IPS DF 6.9 (cell line): ENCODE measurements at regions not wholly inside any gene's neighbourhood (a gene's known extent, or its start where the extent isn't known, plus 50 kb on each side); places are given as distances from the start of the nearest gene placed in this dataset.

Experiments
- DNase-seq: peaks from one replicate; pipeline ENCODE4 v3.0.0-alpha.2; 2013; ENCODE audit warnings: low read depth, low spot score
- H3K27ac ChIP-seq: one replicate; pipeline ENCODE4 v1.5.1; 2013; ENCODE audit warnings: low read length, control low read depth
- H3K27me3 ChIP-seq: 2 replicates; pipeline ENCODE4 v1.6.1; 2013; ENCODE audit warnings: mild to moderate bottlenecking, low read length; ENCODE audit not compliant: control insufficient read depth, insufficient read depth
- H3K36me3 ChIP-seq: 2 replicates; pipeline ENCODE4 v1.6.1; 2013; ENCODE audit warnings: low read length; ENCODE audit not compliant: control insufficient read depth, insufficient read depth
- H3K4me1 ChIP-seq: 2 replicates; pipeline ENCODE4 v1.6.1; 2013; ENCODE audit warnings: low read length; ENCODE audit not compliant: control insufficient read depth, insufficient read depth
- H3K4me3 ChIP-seq: 2 replicates; pipeline ENCODE4 v1.5.1; 2013; ENCODE audit warnings: mild to moderate bottlenecking, low read length
- H3K9me3 ChIP-seq: 2 replicates; pipeline ENCODE4 v1.6.1; 2013; ENCODE audit warnings: low read length, inconsistent platforms; ENCODE audit not compliant: control insufficient read depth, insufficient read depth
- WGBS: extraction: QIAGEN DNeasy Blood & Tissue Kit; methylation state at CpG from one replicate; pipeline ENCODE4 v1.1.7; 2013; ENCODE audit warnings: mixed read lengths, missing lambda C conversion rate; ENCODE audit not compliant: insufficient read length, insufficient coverage; 5-methylcytosine and 5-hydroxymethylcytosine counted together

DNA sequence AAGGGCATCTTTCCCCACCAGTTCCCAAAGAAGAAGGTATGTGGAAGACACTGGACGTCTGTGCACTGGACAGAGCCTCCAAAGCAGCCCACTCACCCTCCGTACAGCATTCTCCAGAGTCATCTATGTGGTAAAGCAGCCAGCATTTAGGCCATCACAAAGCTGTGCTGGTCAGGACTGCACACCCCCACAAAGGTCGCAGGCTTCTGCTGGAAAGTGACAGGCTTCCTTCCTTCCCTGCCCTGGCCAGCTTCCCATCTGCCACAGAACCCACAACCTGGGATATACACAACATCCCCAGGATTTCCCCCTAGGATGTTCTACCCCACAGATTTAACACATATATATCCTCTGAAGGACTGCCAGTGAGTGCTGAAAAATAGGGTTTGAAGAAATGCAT, 64.6 kb upstream of the GALNT15 start:
- no peak for DNase-seq

DNA sequence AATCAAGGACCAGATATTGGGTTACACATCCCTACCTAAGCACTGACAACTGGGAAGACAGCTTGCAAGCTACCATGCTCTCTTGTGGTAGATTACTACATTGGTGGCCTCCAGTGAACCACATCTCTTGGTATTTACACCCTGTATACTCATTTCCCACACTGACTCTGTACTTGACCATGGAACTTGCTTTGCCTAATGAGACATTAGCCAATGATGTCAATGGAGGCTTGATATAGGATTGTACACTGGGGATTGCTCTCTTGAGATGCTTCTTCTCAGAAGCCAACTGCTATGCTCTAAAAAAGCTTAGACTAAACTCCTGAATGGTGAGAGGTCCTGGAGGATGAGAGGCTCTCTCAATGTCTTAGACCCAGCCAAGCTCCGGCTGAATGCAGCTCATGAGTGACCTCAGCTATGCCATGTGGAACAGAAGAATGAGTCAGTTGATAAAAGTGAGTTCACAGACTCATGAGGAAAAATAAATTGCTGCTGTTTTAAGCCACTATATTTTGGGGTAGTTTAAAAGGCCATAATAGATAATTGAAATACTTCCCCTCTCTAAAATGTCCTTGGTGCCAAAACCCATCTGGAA, 61.5 kb upstream of the GALNT15 start:
- Histone ChIP-seq H3K27me3 (no peaks in the 10 kb centered on the region), H3K4me1 (no peaks in the 10 kb centered on the region), H3K9me3 (no peaks in the 10 kb centered on the region), H3K36me3 (no peaks in the 10 kb centered on the region), H3K27ac (no peak overlapping the region), H3K4me3 (no peak overlapping the region)
- WGBS, result no CpG with 5 or more reads among the region's 1 CpG
- DNase-seq, result no peak

More for the DNA sequence above, 64.6 kb upstream of the GALNT15 start:
- Histone ChIP-seq H3K4me3 (no peak overlapping the region), H3K4me1 (no peaks in the 10 kb centered on the region), H3K27me3 (no peaks in the 10 kb centered on the region), H3K36me3 (no peaks in the 10 kb centered on the region), H3K9me3 (no peaks in the 10 kb centered on the region), H3K27ac (no peak overlapping the region)
- WGBS, result no CpG with 5 or more reads among the region's 3 CpGs

GRCh38 chr3:16113704-16114103, 60.8 kb upstream of the GALNT15 start:
- no CpG with 5 or more reads among the region's 3 CpGs for WGBS
- H3K9me3 ChIP-seq, result no peaks in the 10 kb centered on the region
- no peak for DNase-seq
- no peak overlapping the region for H3K4me3 ChIP-seq
- no peak overlapping the region for H3K27ac ChIP-seq
- H3K4me1 ChIP-seq, result no peaks in the 10 kb centered on the region
- no peaks in the 10 kb centered on the region for H3K27me3 ChIP-seq
- H3K36me3 ChIP-seq, result no peaks in the 10 kb centered on the region

DNA sequence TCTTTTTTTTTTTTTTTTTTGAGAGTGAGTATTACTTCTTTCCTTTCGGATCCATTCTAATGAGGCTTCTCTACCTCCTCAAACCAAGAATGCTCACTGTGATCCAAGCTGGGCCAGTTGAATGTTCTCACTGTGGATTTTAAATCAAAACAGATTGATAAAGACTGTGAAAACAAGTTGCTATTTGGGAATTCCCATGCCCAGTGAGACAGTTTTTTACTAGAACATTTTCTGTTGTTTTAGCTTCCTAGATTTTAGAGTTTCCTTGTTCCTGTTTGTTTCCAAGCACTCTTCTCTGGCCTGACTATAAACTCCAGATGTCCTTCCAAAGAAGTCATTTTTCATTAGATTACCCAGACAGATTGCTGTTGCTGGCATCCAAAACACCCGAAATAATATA, 60.1 kb upstream of the GALNT15 start:
- no peak overlapping the region for H3K27ac ChIP-seq
- no peaks in the 10 kb centered on the region for H3K27me3 ChIP-seq
- no peaks in the 10 kb centered on the region for H3K4me1 ChIP-seq
- no CpG with 5 or more reads among the region's 2 CpGs for WGBS
- no peaks in the 10 kb centered on the region for H3K36me3 ChIP-seq
- no peak for DNase-seq
- no peaks in the 10 kb centered on the region for H3K9me3 ChIP-seq
- H3K4me3 ChIP-seq, result no peak overlapping the region

DNA sequence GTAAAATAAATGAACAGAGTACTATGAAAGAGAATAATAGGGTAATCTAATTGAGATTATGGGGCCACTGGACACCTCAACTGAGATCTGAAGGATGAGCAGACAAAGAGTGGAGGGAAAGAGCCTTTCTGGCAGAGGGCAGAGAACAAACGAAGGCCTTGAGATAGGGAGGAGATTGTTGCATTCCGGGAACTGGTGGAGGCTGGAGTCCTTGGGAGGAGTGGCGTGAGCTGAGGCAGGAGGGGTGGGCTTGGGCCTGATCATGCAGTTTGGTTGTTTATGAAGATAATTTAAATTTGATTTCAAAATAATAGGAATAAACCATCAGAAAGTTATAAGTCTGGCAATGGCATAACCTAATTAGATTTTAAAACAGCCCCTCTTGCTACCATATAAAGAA, 59.5 kb upstream of the GALNT15 start:
- WGBS, result no CpG with 5 or more reads among the region's 3 CpGs
- no peak overlapping the region for H3K27ac ChIP-seq

DNA sequence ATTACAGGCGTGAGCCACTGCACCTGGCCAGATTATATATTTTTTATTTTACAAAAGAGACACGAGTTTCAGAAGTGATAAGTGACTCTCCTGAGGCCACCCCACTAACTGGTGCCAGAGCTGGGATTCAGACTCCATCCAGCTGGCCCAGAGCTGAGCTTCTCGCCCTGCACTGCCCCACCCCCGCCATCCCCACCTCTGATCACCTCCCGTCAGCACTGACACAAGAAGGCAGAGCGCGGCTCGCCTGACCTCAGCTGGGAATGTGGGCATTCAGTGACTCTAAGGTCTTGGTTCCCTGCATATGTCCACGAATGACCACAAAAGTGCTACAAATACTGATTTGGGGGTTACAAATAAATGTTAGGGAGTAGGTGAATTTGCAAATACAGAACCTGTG, 56.1 kb upstream of the GALNT15 start:
- H3K36me3 ChIP-seq, result no peaks in the 10 kb centered on the region
- H3K27me3 ChIP-seq, result no peaks in the 10 kb centered on the region
- no peak overlapping the region for H3K27ac ChIP-seq
- H3K4me1 ChIP-seq, result no peaks in the 10 kb centered on the region
- no peak for DNase-seq
- no peak overlapping the region for H3K4me3 ChIP-seq
- no peaks in the 10 kb centered on the region for H3K9me3 ChIP-seq
- WGBS, result no CpG with 5 or more reads among the region's 9 CpGs

More for the DNA sequence above, 59.5 kb upstream of the GALNT15 start:
- DNase-seq, result no peak
- Histone ChIP-seq H3K27me3 (no peaks in the 10 kb centered on the region), H3K9me3 (no peaks in the 10 kb centered on the region), H3K36me3 (no peaks in the 10 kb centered on the region), H3K4me3 (no peak overlapping the region), H3K4me1 (no peaks in the 10 kb centered on the region)

DNA sequence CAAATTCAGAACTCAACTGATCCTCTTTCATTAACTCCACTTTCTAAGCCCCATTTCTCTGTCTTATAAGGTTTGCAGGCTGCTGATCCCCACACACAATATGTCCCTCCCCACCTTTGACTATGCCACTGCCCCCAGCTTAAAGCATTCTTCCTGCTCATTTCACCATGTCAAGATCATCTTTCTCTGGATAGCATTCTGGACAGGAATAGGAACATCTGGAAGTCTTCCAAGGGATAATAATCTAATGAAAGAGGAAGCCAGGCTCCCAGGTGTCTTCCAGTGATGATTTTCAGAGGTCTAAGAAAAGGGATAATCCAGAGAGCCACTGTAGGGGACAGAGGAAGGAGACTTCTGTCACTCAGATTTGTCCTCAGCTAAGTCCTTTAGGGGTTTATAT, 54.6 kb upstream of the GALNT15 start:
- Histone ChIP-seq H3K36me3 (no peaks in the 10 kb centered on the region), H3K4me1 (no peaks in the 10 kb centered on the region), H3K9me3 (no peaks in the 10 kb centered on the region), H3K27me3 (no peaks in the 10 kb centered on the region), H3K27ac (no peak overlapping the region), H3K4me3 (no peak overlapping the region)
- DNase-seq, result no peak

GRCh38 chr3:16121391-16121790, 53.1 kb upstream of the GALNT15 start:
- Histone ChIP-seq H3K36me3 (no peaks in the 10 kb centered on the region), H3K27ac (no peak overlapping the region), H3K9me3 (no peaks in the 10 kb centered on the region), H3K4me3 (no peak overlapping the region), H3K27me3 (no peaks in the 10 kb centered on the region), H3K4me1 (no peaks in the 10 kb centered on the region)
- no CpG with 5 or more reads among the region's 1 CpG for WGBS
- DNase-seq, result no peak

- no peaks in the 10 kb centered on the region for H3K9me3 ChIP-seq
- DNase-seq, result no peak
- no peaks in the 10 kb centered on the region for H3K4me1 ChIP-seq
- no peak overlapping the region for H3K4me3 ChIP-seq
- no peaks in the 10 kb centered on the region for H3K36me3 ChIP-seq
- H3K27me3 ChIP-seq, result no peaks in the 10 kb centered on the region
- WGBS, result no CpG with 5 or more reads among the region's 2 CpGs
- H3K27ac ChIP-seq, result no peak overlapping the region
Measured at GRCh38 chr3:16122155-16122554, 52.3 kb upstream of the GALNT15 start.

- WGBS, result no CpG with 5 or more reads among the region's 2 CpGs
- no peak overlapping the region for H3K4me3 ChIP-seq
Measured at GRCh38 chr3:16122661-16123060, 51.8 kb upstream of the GALNT15 start.

DNA sequence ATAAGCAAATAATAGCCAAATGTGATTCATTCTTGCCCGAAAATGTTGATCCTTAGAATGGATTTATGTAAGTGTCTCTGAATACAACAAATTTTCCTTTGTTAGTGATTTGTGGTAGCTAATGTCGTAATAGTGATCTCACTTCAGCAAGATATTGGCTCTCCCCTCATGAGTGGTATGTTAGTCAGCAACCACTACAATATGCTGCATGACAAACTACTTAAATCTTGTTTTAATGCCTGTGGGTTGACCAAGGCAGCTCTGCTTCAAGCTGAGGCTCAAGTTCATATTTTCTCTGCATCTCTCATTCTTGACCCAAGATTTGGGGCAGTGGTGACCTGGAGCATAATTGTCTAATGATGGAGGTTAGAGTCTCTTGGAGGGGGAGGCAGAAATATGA, 49.8 kb upstream of the GALNT15 start:
- no peak for DNase-seq
- Histone ChIP-seq H3K27ac (no peak overlapping the region), H3K4me3 (no peak overlapping the region), H3K4me1 (no peaks in the 10 kb centered on the region), H3K9me3 (no peaks in the 10 kb centered on the region), H3K27me3 (no peaks in the 10 kb centered on the region), H3K36me3 (no peaks in the 10 kb centered on the region)
- no CpG with 5 or more reads among the region's 2 CpGs for WGBS

More at GRCh38 chr3:16122661-16123060, 51.8 kb upstream of the GALNT15 start:
- Histone ChIP-seq H3K4me1 (no peaks in the 10 kb centered on the region), H3K36me3 (no peaks in the 10 kb centered on the region), H3K9me3 (no peaks in the 10 kb centered on the region), H3K27ac (no peak overlapping the region), H3K27me3 (no peaks in the 10 kb centered on the region)
- DNase-seq, result no peak
